NCI-H2081 treated with DMSO at 0.1 percent for 48 hours (cell line): ENCODE measurements at regions not wholly inside any gene's neighbourhood (a gene's known extent, or its start where the extent isn't known, plus 50 kb on each side); places are given as distances from the start of the nearest gene placed in this dataset.

ENCODE experiments used
- DNase-seq: peaks from one replicate; lab custom pipeline; 2025; lab: John Stamatoyannopoulos, UW

DNA sequence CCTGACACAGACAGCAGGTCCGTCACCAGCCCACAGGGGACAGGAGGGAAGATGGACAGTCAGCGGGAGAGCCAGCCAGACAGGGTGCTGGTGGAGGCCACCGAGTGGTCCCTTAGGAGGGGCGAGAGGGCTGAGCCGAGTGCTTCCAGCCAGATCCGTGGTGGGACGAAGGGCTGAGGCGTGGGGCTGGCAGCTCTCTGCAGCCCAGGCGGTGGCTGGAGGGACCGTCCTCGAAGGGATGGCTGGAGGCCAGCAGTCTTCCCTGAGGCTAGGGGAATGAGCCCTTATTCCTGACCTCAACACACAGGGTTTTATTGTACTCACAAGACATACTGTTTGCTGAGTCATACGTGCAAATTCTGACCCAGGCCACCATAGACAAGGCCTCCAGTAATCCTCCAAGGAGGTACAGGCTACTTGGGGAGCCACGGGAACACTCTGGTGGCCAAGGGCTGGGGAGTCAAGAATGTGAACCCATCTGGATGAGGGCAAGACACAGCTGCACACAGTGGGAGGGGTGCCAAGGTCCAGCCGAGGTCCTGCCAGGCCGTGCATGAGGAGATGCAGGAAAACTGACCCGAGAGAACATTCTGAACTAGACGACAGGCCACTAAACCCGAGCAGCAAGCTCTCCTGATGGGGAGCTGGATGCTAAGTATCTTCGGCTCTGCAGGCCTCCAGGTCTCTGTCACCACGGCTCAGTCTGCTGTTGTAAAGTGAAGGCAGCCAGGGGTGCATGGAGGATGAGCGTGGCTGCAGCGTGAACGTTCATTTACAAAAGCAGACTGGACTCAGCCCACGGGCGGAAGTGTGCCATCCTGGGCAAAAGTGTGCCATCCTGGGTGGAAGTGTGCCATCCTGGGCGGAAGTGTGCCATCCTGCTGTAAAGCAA, 242.5 kb downstream of the TTLL2 start:
- DNase-seq = no peak

DNA sequence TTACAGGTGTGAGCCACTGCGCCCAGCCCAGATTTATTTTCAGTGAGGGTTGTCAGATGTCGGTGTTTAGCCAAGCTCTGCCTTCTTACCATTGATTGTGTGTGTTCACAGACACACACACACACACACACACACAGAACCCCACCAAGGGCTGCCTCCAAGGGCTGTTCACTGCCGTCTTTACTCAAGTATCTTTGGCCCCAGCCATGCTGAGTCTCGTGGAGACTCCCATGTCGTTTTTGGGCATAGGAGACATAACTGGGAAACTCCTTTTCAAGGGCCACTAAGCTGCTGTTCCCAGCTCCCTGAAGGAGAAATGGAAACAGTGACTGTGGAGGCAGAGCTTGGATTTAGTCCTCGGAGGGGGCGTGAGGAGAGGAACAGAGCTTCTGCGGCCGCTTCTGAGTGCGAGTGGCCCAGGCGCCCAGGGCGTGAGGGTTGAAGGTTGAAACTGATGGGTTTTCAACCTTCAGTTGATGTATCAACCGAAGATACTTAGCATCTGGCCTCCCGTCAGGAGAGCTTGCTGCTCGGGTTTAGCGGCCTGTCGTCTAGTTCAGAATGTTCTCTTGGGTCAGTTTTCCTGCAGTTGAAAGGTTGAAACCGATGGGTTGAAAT, 243.6 kb downstream of the TTLL2 start:
- DNase-seq = no peak

DNA sequence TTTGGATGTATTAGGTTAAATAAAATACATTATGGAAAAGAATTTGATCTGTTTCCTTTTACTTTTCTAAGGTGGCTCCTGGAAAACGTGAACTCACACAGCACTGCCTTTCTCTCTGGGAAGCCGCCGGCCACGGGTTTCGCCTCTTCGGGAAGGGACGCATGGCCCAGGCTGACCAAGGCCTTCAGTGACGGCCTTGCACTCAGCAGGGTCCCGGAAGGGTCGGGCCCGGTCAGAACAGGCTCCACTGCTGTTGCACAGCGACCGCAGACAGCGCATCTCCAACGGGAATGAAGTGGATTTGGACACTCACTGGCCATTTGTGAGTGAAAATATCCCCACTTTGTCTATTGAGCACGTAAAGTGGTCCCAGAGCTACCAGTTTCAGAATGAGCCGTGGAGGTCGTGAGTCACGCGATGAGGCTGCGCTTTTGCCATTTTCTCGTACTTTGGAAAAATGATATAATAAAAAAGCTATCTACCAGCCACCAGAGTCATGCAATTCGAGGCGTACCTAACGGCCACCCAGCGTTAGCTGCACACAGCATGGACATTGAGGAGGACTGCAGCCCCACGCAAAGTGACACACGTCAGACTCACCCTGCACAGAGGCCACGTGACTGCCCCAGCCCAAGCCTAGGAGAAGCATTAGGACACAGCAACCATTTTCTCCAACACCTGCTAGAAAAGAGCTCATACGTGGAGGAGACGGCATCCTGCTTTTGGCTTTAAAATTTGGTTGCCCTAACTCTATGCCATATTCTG, 244.3 kb downstream of the TTLL2 start:
- DNase-seq = no peak

DNA sequence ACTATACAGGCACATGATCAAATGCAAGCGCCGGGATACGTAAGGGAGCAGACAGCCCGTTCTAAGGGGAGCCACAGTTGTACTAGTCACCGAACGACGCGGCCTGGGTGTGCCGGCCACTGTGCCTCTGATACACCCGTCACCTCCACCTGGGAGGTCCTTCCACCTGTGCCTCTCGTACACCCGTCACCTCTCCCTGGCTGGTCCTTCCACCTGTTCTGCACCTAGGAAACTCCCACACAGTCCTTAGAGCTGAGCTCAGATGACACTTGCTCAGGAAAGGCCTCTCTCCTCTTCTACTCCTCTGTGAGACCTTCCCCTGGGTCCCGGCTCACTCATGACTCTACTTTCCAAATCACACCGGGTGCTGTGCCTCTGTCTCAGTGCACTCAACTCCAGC, 245.0 kb downstream of the TTLL2 start:
- no peak for DNase-seq

DNA sequence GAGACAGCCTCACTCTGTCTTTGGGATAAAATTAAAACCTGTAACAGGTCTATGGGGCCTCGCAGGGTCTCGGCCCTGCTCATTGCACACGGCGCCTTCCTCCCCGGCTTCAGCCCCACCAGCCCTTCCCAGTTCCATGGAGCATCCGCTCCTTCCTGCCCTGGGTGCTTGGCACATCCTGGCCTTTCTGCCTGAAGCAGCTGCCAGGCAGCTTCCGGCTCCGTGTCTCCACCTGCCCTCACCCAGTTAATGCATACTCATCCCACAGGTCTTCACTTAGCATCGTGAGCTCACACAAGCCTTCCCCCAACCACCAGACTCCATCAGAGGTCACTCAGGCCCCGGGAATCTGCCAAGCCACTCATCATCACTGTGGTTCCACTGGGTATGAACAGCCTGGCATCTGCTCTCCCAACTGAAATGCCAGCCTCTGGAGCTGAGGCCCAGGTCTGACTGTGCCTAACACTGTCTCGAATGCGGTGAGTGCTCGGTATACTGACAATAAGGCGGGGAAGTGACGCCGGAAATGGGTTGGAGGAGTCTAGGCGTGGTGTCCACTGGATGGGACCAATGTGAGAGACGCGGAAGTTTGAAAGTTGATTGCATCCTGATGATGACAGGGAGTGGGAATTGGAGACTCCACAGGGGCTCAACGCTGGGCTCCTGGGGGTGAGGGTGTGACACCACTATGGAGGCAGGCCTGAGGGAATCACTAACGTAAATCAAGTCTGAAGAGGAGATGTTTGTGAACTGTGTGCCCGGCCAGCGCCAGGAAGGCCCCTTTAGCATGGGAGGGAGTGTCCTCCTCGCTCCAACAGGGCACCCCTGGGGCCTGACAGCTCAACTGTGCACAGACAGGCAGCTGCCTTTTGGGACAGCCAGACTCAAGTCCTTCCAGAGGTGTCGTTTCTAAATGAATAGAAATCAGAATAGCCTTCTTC, 245.8 kb downstream of the TTLL2 start:
- DNase-seq = no peak

DNA sequence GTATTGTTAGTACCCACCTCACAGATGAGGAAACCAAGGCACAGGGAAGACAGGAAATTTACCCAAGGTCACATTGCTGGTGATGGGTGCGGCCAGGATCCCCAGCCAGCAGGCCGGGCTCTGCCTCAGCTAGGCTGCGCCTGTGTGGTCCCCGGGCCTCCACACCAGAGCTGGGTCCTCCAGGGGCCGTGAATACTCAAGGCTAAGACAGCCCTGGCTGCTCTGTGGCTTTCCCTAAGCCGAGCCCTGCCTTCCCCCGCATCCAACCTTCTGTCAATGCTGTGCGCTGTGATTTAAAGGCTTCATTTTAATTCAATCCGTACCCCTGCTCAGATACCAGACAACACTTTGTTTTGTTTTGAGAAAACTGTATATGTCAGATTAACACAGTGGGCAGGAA, 246.7 kb downstream of the TTLL2 start:
- no peak for DNase-seq

DNA sequence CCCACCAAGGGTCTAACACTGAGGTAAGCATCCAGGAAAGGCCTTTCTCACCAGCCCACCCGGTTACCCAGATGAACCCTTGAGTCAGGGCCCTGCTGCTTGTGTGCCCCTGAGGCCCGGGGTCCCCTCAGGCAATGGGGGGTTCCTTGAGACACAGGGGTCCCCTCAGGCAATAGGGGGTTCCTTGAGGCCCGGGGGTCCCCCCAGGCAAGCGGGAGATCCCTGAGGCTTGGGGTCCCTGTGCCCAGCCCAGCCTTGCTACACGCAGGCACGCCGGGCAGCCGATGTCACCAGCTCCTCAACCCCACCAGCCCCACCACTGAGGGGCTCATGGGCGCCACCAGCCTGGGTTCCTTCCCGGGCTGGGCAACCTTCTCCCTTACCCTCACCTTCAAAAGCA, 247.2 kb downstream of the TTLL2 start:
- DNase-seq = no peak

DNA sequence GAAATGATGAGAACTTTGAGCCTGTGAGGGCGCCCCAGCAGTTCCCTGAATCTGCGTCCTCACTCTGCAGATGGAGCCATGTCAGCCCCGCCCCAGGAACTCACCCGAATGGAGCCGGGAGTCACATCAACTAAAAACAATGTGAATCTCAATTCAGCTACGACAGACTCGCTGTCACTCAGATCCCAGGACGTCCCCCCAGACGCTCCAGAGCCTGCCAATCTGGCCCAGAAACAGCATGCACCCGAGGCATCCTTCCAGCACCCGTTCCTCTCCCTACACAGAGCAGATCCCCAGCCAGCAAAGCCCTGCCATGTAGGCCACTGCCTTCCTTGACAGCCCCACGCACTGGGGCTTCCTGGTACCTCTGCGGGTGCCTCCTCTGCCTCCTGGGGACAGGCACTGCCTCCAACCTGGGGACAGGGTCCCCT, 248.0 kb downstream of the TTLL2 start:
- no peak for DNase-seq

DNA sequence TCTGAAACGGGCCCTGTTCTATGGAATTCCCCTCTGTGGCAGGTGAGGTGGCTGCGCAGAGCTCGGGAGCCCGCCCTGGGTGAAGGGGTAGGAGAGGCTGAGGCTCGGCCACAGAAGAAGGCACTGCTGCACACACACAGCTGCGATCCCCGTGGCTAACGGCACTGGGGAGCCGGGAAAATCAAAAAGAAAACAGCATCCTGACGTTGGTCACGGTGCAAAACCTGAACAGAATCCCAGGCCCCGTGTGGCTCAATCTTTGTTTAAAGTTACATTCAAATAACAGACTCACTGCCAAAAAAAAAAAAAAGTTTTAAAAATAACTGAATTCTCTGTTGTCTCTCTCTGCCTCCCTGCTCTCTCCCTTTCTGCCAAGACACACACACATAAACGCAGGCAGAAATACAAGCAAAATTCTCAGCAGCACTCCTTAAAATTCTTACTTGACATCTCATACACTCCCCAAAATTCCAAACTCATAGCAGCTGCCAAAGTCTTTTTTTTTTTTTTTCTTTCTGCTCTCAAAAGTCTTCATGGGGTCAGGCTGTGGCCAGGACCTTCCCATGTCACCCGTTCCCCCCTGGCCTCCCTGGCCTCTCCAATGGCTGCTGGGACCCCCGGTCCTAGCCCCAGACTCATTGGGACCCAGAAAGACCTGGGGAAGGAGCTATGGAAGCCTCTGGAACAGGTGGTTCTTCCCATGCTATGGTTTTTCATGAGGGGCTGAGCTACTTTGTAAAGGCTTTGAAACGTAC, 248.8 kb downstream of the TTLL2 start:
- no peak for DNase-seq

DNA sequence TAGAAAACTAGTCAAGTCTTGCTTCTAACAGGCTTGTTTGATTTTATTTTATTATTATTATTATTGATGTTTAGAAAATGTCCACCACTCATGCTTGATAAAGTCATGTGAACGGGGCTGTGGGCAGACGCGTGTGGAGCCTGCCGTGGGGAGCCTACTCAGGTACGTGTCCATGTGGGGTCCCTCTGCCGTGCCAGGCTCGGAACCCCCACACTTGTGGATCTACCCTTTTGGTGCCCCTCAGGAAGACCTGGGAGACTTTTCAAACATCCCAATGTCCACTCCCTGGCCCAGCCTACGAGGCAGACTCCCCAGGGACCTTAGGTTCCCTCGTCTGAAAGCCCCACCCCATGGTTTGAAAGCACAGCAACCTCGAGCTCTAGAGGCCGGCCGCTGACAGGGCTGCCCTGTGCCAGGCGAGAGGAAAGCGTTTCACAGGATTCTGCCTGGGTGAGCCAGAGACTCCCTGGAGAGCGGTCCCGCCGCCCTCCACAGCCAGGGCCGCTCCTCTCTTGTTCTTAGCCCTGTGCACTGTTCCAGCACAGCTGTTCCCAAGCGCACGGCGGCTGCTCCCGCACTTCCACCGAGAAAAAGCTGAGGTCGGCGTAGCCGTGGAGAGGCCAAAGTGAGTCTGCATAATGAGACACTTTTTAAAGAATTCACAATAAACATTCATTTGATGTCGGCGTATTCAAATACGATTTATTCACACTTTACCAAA, 249.7 kb downstream of the TTLL2 start:
- DNase-seq = no peak

DNA sequence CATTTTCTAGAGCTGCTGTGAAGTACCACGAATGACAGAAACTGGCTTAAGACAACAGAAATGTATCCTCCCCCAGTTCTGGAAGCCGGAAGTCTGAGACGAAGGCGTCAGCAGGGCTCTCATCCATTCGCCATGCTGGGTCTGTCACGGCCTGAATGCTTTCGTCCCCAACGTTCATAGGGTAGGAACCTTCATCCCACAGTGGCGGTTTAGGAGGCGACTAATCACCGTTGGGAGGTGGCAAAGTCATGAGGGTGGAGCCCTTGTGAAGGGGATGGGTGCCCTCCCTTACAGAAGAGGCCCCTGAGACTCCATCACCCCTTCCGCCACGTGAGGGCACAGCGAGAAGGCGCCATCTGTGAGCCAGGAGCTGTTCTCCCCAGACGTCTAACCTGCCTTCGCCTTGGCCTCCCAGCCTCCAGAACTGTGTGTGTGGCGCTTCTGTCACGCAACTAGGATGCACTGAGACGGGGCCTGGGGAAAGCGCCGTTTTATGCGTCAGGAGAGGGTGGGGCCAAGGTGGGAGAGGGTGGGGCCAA, 250.3 kb downstream of the TTLL2 start:
- no peak for DNase-seq

DNA sequence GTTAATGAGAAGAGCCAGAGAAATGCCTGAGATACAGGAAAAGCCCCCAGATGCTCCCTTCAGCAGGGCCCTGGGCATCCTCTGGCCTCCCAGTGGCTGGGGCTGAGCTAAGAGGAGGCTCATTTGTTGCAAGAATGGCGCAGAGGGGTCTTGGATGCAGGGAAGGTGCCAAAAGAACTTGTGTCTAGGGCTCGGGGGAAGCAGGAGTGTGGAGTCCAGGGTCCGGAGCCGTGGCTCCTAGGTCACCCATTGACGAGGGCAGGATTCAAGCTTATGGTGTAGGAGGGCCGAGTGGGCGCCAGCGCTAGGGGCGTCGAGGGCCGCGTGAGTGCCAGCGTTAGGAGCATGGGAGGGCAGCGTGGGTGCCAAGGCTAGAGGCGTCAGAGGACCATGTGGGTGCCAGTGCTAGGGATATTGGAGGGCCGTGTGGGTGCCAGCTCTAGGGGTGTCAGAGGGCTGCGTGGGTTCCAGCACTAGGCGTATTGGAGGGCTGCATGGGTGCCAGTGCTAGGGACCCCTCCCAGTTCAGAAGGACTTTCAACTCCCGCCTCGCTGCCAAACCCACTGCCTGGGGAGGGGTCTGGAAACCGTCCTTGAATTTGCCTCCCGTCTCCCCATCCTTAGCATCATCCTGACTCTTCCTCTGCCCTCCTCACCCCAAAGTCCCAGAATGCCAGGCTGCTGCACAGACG, 250.5 kb upstream of the AFDN start:
- no peak for DNase-seq

DNA sequence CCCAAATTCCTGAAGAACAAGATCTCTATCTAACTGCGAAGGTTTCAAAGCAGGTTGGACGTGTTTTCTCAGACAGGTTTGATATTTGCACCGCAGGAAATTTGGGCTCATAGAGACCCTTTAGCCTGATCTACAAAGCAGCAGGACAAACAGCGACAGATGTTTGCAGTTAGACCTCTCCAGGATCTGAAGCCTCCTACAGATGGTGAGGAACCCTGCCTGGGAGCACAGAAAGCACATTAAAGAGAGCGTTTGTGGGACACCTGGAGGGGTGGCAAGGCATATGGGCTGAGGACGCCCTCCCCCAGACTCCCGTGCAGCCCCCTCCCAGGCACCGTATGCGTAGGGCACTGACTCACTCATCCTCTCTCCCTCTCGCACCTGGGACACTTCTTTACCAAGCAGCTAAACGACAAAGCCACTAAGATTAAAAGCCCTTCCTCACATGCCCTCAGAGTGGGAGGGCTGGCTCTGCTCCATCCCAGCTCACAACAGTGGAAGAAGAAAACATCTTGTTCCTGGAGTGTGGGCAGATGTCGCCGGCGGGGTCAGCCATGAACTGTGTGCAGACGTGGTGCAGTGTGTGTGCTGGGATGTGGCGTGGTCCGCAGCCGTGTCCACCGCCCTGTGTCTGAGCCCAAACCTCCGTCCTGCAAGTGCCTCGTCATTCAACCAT, 249.7 kb upstream of the AFDN start:
- DNase-seq = no peak

DNA sequence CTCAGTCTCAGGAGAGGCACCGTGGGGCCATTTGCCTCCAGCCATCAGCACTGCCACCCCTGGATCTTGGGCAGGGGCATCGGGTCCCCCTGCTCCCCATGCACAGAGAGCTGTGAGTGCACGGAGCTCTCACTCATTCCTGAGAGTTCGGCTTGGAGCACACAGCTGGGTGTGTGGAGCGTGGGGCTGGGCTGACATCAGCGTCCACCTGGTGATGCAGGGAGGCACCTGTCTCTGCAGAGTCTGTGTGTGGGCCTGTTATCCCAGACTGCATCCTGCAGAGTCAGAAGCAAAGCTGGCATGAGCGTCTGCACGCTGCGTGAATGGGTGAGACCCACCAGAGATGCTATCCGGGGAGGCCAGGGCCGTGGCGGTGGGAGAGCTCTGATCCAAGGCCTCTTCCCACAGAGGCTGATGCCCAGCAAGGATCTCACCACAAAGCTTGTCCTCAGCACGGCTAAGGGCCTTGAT, 248.8 kb upstream of the AFDN start:
- no peak for DNase-seq

DNA sequence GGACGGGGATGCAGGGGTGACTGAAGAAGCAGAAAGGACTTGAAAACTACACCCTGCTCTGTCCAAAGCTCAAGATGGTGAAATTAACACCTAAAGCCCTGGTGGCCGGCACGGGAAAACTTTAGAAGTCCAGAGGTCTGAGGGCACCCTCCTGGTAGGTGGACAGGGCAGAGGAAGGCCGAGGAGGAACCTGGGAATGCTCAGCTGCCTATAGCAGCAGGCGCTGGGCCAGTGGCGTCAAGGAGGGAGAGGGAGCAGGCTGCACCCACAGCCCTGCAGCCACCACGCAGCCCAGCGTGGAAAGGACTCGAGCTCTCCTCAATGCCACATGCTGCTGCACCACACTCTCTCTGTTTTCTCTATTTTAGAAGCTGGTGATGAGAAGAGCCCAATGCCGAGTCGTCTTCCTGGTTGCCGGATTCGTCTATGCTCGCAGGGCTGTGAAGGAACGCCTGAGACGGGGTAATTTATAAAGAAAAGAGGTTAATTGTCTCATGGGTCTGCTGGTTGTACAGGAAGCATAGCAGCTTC, 248.3 kb upstream of the AFDN start:
- no peak for DNase-seq

DNA sequence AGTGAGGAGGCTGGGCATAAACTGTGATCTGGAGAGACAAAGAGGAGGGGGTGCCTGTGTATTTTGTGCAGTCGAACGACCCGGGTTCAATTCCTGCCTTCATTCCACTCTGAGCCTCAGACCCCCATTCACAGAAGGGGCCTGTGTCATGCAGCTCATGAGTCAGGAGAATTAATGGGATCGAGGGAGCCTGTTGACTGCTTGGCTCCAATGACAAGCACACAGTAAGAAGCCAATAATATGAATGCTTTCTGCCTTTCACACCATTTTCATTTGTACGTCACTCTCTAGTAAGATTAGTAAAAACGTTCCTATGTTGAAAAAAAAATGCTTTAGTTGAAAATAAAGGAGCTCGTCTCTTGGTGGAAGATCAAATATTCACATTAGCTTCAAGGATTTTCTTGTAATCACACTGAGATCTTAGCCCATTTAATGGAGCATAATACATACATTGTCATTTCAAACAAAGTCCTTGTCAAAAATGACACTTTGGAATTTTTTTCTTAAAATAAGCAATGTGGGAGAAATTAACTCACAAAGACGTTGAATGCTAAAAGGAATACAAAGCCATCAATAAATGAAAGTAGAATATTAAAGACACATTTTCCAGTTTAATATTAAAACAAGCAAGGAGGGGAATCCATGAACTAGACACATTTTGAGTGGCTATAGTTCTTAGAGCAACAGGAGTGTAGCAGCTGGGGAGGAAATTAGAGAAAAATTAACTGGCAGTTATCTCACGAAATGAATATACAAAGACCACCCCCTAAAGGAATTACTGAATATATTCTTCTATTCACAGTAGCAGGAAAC, 246.7 kb upstream of the AFDN start:
- DNase-seq = no peak

DNA sequence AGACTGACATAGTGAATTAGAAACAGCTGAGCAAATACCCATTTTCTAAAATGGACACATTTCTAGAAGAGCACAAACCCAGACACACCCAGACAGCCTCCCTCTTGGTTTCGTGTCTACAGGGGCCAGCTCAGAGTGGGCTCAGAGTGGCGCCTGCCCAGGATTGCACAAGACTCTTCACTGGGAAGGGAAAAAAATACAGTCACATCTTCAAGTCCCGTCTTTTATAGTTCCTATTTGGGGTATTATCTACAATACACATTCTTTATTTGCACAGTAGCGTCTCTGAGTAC, 246.1 kb upstream of the AFDN start:
- DNase-seq = peak; percentile 15

DNA sequence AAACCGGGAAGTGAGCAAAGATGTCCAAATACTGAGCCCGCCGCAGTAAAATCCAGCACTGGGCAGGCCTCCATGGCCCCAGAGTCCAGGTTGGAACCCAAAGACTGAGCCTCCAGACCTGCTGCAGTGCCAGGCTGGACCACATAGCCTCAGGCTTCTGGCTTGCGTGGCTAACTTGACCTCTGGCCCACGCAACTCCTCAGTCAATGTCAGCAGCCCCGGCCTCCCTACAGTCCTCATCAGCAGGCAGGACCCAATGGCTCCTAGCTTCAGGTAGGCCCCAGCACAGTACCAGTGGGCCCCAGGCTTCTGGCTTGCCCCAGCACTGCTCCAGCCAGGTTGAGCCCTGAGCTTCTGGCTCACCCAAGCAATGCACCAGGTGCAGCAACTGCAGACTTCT, 245.1 kb upstream of the AFDN start:
- DNase-seq = no peak
